ENCODE measurements at regions not wholly inside any gene's neighbourhood (a gene's known extent, or its start where the extent isn't known, plus 50 kb on each side); places are given as distances from the start of the nearest gene placed in this dataset.

DNA sequence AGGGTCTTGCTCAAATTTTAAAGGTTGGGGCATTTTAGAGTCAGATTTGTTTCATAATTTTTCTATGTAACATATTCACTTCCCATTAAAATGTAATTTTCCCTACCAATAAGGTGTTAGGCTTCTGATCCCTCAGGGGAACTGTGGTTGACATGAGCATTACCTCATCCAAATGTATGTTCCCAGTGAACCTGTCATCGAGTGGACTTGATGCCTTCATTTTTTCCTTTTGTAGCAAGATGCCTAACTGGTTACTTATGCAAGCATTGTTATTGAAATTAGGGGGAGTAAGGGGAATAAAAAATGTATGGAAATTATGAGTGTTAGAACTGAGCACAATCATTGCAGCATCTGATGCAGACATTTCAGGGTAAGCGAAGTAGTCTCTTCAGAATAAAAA is 360.5 kb downstream of the BCKDHB start:
- Mint-ChIP-seq H3K9me3 (ENCODE audit: unreplicated experiment) (no peaks in the 10 kb centered on the region), H3K27me3 (ENCODE audit: unreplicated experiment) (no peaks in the 10 kb centered on the region), H3K4me3 (ENCODE audit: unreplicated experiment) (no peak overlapping the region), H3K27ac (ENCODE audit: unreplicated experiment) (no peak overlapping the region), H3K4me1 (ENCODE audit: low read depth, unreplicated experiment) (no peaks in the 10 kb centered on the region), H3K36me3 (ENCODE audit: unreplicated experiment) (no peaks in the 10 kb centered on the region)
- TF ChIP-seq, protein P1, sequence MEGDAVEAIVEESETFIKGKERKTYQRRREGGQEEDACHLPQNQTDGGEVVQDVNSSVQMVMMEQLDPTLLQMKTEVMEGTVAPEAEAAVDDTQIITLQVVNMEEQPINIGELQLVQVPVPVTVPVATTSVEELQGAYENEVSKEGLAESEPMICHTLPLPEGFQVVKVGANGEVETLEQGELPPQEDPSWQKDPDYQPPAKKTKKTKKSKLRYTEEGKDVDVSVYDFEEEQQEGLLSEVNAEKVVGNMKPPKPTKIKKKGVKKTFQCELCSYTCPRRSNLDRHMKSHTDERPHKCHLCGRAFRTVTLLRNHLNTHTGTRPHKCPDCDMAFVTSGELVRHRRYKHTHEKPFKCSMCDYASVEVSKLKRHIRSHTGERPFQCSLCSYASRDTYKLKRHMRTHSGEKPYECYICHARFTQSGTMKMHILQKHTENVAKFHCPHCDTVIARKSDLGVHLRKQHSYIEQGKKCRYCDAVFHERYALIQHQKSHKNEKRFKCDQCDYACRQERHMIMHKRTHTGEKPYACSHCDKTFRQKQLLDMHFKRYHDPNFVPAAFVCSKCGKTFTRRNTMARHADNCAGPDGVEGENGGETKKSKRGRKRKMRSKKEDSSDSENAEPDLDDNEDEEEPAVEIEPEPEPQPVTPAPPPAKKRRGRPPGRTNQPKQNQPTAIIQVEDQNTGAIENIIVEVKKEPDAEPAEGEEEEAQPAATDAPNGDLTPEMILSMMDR (IDR thresholded peaks at IDR 0.05; ENCODE audit: partially characterized antibody, unreplicated experiment), result no peak
- no peak for DNase-seq

DNA sequence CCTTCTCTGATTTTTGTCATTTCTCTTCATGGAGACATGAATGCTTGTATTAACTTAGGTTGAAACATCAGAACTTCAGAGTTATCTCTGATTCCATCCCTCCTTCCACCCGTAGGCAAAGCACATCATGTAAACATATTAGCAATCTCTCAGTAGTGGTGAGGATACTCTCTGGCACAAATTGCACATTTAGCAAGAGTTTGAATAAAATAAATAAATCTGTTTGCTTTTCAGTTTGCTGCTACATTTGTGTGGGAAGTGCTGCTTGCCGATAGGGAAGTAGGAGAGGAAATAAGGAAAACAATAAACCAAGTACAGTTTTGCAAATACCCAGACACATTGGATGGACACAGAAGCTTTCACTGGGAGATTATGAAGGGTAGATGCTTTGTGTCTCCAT is 359.0 kb downstream of the BCKDHB start:
- Mint-ChIP-seq H3K27ac (ENCODE audit: unreplicated experiment) (no peak overlapping the region), H3K36me3 (ENCODE audit: unreplicated experiment) (no peaks in the 10 kb centered on the region), H3K4me3 (ENCODE audit: unreplicated experiment) (no peak overlapping the region), H3K27me3 (ENCODE audit: unreplicated experiment) (no peaks in the 10 kb centered on the region), H3K4me1 (ENCODE audit: low read depth, unreplicated experiment) (no peaks in the 10 kb centered on the region), H3K9me3 (ENCODE audit: unreplicated experiment) (no peaks in the 10 kb centered on the region)
- no peak for DNase-seq
- TF ChIP-seq, protein P1 (IDR thresholded peaks at IDR 0.05; ENCODE audit: partially characterized antibody, unreplicated experiment), result no peak

DNA sequence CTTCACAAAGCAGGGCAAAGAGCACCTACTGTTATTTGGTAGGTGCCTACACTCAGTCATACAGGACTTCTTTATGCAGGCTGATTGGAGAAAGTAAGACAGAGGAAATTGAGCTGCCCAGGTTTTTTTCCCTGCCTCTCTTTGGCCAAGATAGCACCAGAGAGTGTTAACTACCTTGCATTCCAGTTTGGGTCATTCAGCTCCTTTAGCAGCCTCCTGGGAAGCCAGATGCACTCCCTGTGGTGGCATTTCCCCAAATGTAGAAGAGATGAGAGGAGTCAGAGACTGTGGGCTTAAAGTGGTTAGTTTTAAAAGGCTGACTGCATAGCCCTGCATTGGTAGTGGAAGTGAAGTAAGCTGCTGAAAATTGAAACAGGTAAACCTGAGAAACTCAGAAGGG is 358.4 kb downstream of the BCKDHB start:
- H3K36me3 Mint-ChIP-seq (ENCODE audit: unreplicated experiment), result no peaks in the 10 kb centered on the region
- H3K9me3 Mint-ChIP-seq (ENCODE audit: unreplicated experiment), result no peaks in the 10 kb centered on the region
- H3K4me1 Mint-ChIP-seq (ENCODE audit: low read depth, unreplicated experiment), result no peaks in the 10 kb centered on the region
- no peak overlapping the region for H3K4me3 Mint-ChIP-seq (ENCODE audit: unreplicated experiment)
- H3K27ac Mint-ChIP-seq (ENCODE audit: unreplicated experiment), result no peak overlapping the region
- TF ChIP-seq, protein P1 (IDR thresholded peaks at IDR 0.05; ENCODE audit: partially characterized antibody, unreplicated experiment), result no peak
- no peak for DNase-seq
- no peaks in the 10 kb centered on the region for H3K27me3 Mint-ChIP-seq (ENCODE audit: unreplicated experiment)

DNA sequence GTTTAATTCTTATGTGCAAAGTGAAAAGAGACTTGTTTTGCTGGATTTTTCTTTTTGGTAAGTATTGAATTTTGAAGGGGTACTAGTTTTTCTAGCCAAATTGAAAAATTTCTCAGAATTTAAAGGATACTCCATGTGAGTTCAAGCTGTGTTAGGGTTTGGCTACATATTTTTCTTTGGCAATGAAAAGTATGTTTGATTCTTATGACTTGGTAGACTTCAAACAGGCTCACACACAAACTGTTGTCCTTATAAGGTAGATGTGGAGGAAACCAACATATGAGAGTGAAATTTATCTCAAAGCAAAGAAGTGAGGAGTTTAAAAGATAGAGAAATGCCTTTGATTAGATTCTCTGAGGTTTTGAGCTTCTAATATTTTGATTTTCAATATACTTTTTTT is 356.7 kb downstream of the BCKDHB start:
- H3K4me3 Mint-ChIP-seq (ENCODE audit: unreplicated experiment), result no peak overlapping the region
- H3K27ac Mint-ChIP-seq (ENCODE audit: unreplicated experiment), result no peak overlapping the region
- H3K4me1 Mint-ChIP-seq (ENCODE audit: low read depth, unreplicated experiment), result no peaks in the 10 kb centered on the region
- no peak for DNase-seq
- no peaks in the 10 kb centered on the region for H3K9me3 Mint-ChIP-seq (ENCODE audit: unreplicated experiment)
- TF ChIP-seq, protein P1 (IDR thresholded peaks at IDR 0.05; ENCODE audit: partially characterized antibody, unreplicated experiment), result no peak
- no peaks in the 10 kb centered on the region for H3K27me3 Mint-ChIP-seq (ENCODE audit: unreplicated experiment)
- H3K36me3 Mint-ChIP-seq (ENCODE audit: unreplicated experiment), result no peaks in the 10 kb centered on the region

DNA sequence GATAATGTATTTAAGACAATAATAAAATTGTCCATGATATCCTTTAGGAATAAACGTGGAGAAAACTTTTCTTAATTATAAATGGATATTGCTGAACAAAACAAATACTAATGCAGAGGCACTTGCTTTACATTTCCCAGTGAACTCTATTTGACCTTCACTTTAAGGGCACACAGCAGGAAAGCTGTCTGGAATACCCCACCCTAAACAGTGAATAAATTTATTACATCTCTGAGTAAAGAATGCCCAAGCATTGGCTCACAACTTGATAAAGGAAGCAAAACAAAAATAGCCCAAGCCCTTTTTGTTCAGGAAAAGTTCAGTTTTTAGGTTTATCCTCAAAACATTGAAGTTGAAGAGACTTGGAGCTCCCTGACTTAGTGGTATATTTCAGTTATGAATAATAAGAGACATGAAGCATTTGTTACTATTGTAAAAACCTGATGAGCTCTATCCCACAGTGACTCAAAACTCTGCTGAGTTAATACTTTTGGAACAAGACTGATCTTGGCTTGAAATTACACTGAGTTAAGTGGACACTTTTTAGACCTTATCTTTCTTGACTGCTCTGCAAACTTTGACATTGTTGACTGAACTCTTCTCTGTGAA is 353.9 kb downstream of the BCKDHB start:
- no peaks in the 10 kb centered on the region for H3K4me1 Mint-ChIP-seq (ENCODE audit: low read depth, unreplicated experiment)
- no peak overlapping the region for H3K27ac Mint-ChIP-seq (ENCODE audit: unreplicated experiment)
- TF ChIP-seq, protein P1 (IDR thresholded peaks at IDR 0.05; ENCODE audit: partially characterized antibody, unreplicated experiment), result no peak
- H3K36me3 Mint-ChIP-seq (ENCODE audit: unreplicated experiment), result no peaks in the 10 kb centered on the region
- no peak for DNase-seq
- H3K27me3 Mint-ChIP-seq (ENCODE audit: unreplicated experiment), result no peaks in the 10 kb centered on the region
- peaks cover 2% of the 10 kb centered on the region for H3K9me3 Mint-ChIP-seq (ENCODE audit: unreplicated experiment)
- no peak overlapping the region for H3K4me3 Mint-ChIP-seq (ENCODE audit: unreplicated experiment)

All from glutamatergic neuron (in vitro differentiated cells).